ENCODE measurements at regions not wholly inside any gene's neighbourhood (a gene's known extent, or its start where the extent isn't known, plus 50 kb on each side); places are given as distances from the start of the nearest gene placed in this dataset.

GRCh38 chr3:132242790-132243189, 74.4 kb upstream of the ACP3 start:
- 0 out of 2 replicates have a peak, but pooled peaks cover 3% of the 10 kb centered on the region for H3K27me3 ChIP-seq (ENCODE audit: insufficient read depth, low read length)

GRCh38 chr3:132245552-132246142, 71.6 kb upstream of the ACP3 start:
- no peaks in the 10 kb centered on the region for H3K9me2 ChIP-seq (ENCODE audit: low read depth, low read length)
- H3K36me3 ChIP-seq (ENCODE audit: insufficient read depth, low read length): no peaks in the 10 kb centered on the region
- H3K9ac ChIP-seq (ENCODE audit: low read length): no peak overlapping the region
- no peak overlapping the region for H3K4me3 ChIP-seq (ENCODE audit: low read depth, low read length, poor library complexity, severe bottlenecking)
- no peaks in the 10 kb centered on the region for H3F3A ChIP-seq (ENCODE audit: insufficient read depth, low read length)
- H3K9me3 ChIP-seq (ENCODE audit: low read length): no peaks in the 10 kb centered on the region
- H3K79me2 ChIP-seq (ENCODE audit: insufficient read depth, low read length): no peaks in the 10 kb centered on the region
- 0 out of 2 replicates have a peak, but pooled peaks cover 1% of the 10 kb centered on the region for H3K27me3 ChIP-seq (ENCODE audit: insufficient read depth, low read length)
- no peaks in the 10 kb centered on the region for H4K20me1 ChIP-seq (ENCODE audit: insufficient read depth, low read length)
- H3K4me2 ChIP-seq (ENCODE audit: low read length): no peak overlapping the region
- H3K4me1 ChIP-seq (ENCODE audit: insufficient read depth, low read length, severe bottlenecking): no peaks in the 10 kb centered on the region
- no peak overlapping the region for H3K27ac ChIP-seq (ENCODE audit: low read depth, low read length, poor library complexity, severe bottlenecking)
- no peak overlapping the region for H2AFZ ChIP-seq (ENCODE audit: low read length)
- no peak for TF ChIP-seq EZH2 (IDR thresholded peaks at IDR 0.05; ENCODE audit: borderline replicate concordance, low read length)
- TF ChIP-seq CTCF (IDR thresholded peaks at IDR 0.05; ENCODE audit: low read length): no peak

More at GRCh38 chr3:132242790-132243189, 74.4 kb upstream of the ACP3 start:
- no peak for TF ChIP-seq CTCF (IDR thresholded peaks at IDR 0.05; ENCODE audit: low read length)
- TF ChIP-seq EZH2 (IDR thresholded peaks at IDR 0.05; ENCODE audit: borderline replicate concordance, low read length): no peak
- Histone ChIP-seq H3F3A (ENCODE audit: insufficient read depth, low read length) (no peaks in the 10 kb centered on the region), H3K4me3 (ENCODE audit: low read depth, low read length, poor library complexity, severe bottlenecking) (no peak overlapping the region), H2AFZ (ENCODE audit: low read length) (no peak overlapping the region), H3K9me3 (ENCODE audit: low read length) (no peaks in the 10 kb centered on the region), H4K20me1 (ENCODE audit: insufficient read depth, low read length) (no peaks in the 10 kb centered on the region), H3K79me2 (ENCODE audit: insufficient read depth, low read length) (no peaks in the 10 kb centered on the region), H3K4me2 (ENCODE audit: low read length) (no peak overlapping the region), H3K9ac (ENCODE audit: low read length) (no peak overlapping the region), H3K9me2 (ENCODE audit: low read depth, low read length) (no peaks in the 10 kb centered on the region), H3K36me3 (ENCODE audit: insufficient read depth, low read length) (no peaks in the 10 kb centered on the region), H3K27ac (ENCODE audit: low read depth, low read length, poor library complexity, severe bottlenecking) (no peak overlapping the region), H3K4me1 (ENCODE audit: insufficient read depth, low read length, severe bottlenecking) (no peaks in the 10 kb centered on the region)

GRCh38 chr3:132246212-132246611, 71.0 kb upstream of the ACP3 start:
- H3K4me2 ChIP-seq (ENCODE audit: low read length): no peak overlapping the region

More at GRCh38 chr3:132246212-132246611, 71.0 kb upstream of the ACP3 start:
- H3K4me3 ChIP-seq (ENCODE audit: low read depth, low read length, poor library complexity, severe bottlenecking): no peak overlapping the region
- no peaks in the 10 kb centered on the region for H3K4me1 ChIP-seq (ENCODE audit: insufficient read depth, low read length, severe bottlenecking)
- no peaks in the 10 kb centered on the region for H3K9me3 ChIP-seq (ENCODE audit: low read length)
- H3K9me2 ChIP-seq (ENCODE audit: low read depth, low read length): no peaks in the 10 kb centered on the region
- no peaks in the 10 kb centered on the region for H3K79me2 ChIP-seq (ENCODE audit: insufficient read depth, low read length)
- no peaks in the 10 kb centered on the region for H3K27me3 ChIP-seq (ENCODE audit: insufficient read depth, low read length)
- H4K20me1 ChIP-seq (ENCODE audit: insufficient read depth, low read length): no peaks in the 10 kb centered on the region
- H3F3A ChIP-seq (ENCODE audit: insufficient read depth, low read length): no peaks in the 10 kb centered on the region
- no peaks in the 10 kb centered on the region for H3K36me3 ChIP-seq (ENCODE audit: insufficient read depth, low read length)
- no peak overlapping the region for H2AFZ ChIP-seq (ENCODE audit: low read length)
- H3K9ac ChIP-seq (ENCODE audit: low read length): no peak overlapping the region
- no peak overlapping the region for H3K27ac ChIP-seq (ENCODE audit: low read depth, low read length, poor library complexity, severe bottlenecking)
- TF ChIP-seq CTCF (IDR thresholded peaks at IDR 0.05; ENCODE audit: low read length) (no peak), EZH2 (IDR thresholded peaks at IDR 0.05; ENCODE audit: borderline replicate concordance, low read length) (no peak)
